ENCODE measurements at regions not wholly inside any gene's neighbourhood (a gene's known extent, or its start where the extent isn't known, plus 50 kb on each side); places are given as distances from the start of the nearest gene placed in this dataset.
"Not testable (repeated sequence)": the region's sequence is repeated elsewhere in the genome, so short reads cannot be mapped to it uniquely, and the experiment has no call there.

DNA sequence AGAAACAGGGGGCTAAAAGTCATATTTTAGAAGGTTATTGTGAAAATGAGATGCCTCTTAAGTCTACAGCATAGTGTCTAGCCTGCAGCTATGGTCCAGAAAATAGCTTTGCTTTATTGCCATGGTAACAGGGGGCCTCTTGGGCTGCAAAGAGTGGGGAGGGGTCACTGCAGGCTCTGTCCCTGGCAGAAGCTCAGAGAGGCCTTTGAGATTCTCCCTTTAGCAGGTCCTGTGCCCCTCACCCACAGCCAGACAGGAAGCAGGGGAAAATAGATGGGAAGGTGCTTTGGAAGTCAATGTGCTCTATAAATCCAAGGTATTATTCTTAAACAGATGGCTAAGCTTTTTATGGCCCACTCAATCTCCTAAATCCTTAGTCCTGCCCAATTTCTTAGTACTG is 1021.3 kb upstream of the GYPC start:
- no peak for DNase-seq (ENCODE audit: low spot score)

GRCh38 chr2:125638345-125638744 is 1017.6 kb upstream of the GYPC start:
- no peak for DNase-seq (ENCODE audit: low spot score)

DNA sequence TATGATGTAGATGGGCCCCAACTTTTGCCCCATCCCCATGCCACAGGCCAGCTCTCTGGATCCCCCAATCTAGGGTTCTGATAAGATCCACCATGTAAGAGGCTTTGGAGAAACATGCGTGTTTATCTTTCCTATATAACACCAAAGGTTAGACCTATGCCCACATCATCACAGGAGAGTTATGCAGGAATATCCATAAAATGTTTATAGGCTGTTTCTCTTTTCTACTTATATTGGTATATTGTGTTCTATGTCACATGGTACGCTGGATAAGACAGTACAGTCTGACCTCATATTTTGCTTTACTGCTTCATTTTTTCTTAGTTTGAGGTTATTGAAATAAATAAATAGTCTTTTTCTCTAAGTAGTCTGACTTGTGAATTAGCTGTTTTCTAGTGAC is 1013.9 kb upstream of the GYPC start:
- DNase-seq (ENCODE audit: low spot score) = no peak

- no peak for DNase-seq (ENCODE audit: low spot score)
These were observed 1012.8 kb upstream of the GYPC start for GRCh38 chr2:125643128-125643527.

GRCh38 chr2:125643585-125643984 is 1012.4 kb upstream of the GYPC start:
- DNase-seq (ENCODE audit: low spot score) = no peak

DNA sequence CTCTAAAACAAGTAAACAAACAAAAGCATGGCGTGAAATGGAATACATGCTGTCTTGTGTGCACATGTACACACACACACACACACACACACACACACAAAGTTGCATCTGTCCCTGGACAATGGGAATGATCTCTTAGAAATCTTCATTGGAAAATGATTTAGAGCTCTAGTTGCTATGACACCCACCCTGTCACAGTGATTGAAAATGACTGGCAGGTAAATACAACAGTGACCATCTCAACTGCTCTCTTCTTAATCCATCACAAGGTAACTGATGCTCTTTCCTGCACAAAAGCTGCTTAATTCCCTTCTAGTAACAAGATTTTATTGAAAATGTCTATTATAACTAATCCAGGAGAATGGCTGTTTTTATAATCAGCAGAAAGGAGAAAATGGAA is 1011.7 kb upstream of the GYPC start:
- DNase-seq (ENCODE audit: low spot score) = no peak

GRCh38 chr2:125652280-125652679 is 1003.7 kb upstream of the GYPC start:
- no peak for DNase-seq (ENCODE audit: low spot score)

DNA sequence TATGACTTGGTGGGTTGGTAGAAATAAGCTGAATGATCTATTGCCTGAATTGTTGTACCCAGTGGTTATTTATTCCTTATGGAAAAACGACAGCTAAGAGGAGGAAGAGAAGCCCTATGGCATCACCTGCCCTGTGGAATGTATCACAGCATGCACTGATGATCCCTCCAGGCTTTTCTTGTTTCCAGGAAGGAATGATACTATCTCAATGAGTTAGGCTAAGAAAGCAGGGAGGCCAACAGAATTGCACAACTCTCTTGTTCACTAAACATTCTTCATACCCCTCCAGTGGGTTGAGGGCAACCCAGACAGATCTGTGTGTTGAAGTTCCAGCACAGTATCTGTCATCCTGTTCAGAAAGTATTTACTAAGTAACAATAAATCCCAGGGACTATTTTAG is 1001.7 kb upstream of the GYPC start:
- no peak for DNase-seq (ENCODE audit: low spot score)

DNA sequence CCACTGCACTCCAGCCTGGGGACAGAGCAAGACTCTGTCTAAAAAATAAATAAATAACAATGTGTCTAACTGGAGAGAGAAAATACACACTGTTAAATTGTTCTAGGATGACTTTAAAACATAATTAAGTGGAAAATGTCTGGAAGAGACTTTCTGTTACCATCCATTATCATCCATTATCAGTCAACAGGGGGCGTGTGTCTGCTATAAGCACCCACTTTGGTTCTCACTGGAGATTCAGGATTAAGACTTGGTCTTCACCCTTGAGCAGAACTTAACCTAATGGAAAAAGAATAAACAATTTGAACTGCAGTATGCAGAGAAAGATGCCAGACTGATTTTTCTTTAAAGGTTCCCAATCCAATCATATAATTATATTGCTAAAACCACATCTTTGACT is 999.8 kb upstream of the GYPC start:
- DNase-seq (ENCODE audit: low spot score) = no peak

DNA sequence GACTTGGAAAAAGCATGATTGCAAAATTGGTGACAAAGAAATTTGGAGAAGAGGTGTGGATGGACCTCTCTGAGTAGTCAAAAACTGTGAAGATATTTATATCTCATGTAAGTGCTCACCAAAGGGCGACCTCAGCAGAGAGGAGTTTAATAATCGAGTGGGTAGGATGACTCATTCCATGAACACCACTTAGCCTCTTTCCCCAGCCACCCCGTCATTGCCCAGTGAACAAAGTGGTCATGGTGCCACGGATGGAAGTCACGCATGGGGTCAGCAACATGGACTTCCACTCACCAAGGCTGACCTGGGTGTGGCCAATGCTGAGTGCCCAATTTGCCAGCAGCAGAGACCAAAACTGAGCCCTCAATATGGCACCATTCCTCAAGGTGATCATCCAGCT is 997.4 kb upstream of the GYPC start:
- DNase-seq (ENCODE audit: low spot score) = no peak

DNA sequence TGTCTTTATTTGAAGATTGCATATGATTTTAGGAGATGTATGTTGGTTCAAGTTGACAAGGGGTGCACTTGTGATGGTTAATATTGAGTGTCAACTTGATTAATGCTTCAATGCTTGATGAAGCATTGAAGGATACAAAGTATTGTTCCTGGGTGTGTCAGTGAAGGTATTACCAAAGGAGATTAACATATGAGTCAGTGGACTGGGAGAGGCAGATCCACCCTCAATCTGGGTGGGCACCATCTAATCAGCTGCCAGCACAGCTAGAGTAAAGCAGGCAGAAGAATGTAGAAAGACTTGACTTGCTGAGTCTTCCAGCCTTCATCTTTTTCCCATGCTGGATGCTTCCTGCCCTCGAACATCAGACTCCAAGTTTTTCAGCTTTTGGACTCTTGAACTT is 995.6 kb upstream of the GYPC start:
- not testable (repeated sequence) for DNase-seq (ENCODE audit: low spot score)

- DNase-seq (ENCODE audit: low spot score) = no peak
These were observed 988.3 kb upstream of the GYPC start for GRCh38 chr2:125667630-125668029.

DNA sequence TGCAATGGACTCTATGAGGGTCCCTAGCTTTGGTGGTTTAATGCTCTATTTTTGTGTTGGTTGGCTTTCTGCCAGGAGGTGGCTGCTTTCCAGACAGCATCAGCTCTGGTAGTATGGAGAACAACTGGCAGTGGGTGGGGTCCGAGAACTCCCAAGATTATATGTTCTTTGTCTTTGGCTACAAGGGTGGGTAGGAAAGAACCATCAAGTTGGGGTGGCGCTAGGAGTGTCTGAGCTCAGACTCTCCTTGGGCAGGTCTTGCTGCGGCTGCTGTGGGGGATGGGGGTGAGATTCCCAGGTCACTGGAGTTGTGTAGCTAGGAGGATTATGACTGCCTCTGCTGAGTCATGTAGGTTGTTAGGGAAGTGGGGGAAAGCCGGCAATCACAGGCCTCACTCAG is 976.1 kb upstream of the GYPC start:
- no peak for DNase-seq (ENCODE audit: low spot score)

- no peak for DNase-seq (ENCODE audit: low spot score)
These were observed 975.1 kb upstream of the GYPC start for GRCh38 chr2:125680809-125681208.

- no peak for DNase-seq (ENCODE audit: low spot score)
These were observed 974.4 kb upstream of the GYPC start for GRCh38 chr2:125681576-125681975.

DNA sequence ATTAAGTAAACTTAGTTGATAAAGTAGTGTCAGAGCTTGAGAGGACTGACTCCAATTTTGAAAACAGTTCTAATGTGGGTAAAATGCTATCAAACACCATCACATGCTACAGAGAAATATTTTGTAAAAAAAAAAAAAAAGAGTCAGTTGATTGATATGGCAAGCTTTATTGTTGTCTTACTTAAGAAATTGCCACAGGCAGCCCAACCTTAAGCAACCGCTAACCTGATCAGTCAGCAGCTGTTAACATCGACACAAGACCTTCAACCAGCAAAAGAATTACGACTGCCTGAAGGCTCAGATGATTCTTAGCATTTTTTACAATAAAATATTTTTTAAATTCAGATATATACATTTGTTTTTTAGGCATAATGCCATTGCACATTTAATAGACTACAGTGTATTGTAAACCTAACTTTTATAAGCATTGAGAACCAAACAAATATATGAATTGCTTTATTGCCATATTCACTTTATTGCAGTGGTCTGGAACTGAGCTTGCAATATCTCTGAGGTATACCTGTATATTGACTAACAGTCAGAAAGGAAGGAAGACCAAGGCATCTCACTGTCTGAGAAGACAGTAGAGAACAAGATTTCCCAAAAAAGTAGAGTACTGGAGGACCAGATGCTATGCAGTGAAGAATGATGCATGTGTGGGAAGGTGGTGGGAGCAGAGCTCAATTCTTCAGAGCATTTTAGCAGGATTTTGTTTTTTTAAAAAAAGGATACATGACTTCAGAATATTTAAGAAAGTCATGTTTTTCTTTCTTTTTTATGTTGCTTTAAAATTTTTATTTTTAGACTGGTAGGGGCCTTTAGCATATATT is 973.8 kb upstream of the GYPC start:
- DNase-seq (ENCODE audit: low spot score) = no peak

DNA sequence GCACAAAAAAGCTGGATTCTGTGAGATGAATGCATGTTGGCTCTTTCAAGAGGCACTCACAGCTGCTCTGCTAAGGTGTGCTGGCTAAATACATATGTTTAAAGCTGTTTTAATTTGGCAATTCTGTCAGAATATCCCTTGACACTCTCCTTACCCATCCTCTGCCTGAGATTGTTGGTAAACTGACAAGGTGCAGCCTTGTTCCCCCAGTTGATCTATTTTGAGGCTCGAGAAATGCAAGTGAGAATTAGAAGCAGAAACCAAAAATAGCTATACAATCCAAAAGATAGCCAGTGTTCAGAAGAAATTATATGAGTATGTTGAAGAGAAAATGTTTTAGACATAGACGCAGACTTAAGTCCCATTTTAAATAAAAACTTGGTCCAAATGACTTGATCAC is 971.7 kb upstream of the GYPC start:
- DNase-seq (ENCODE audit: low spot score) = no peak

GRCh38 chr2:125684932-125685331 is 971.0 kb upstream of the GYPC start:
- no peak for DNase-seq (ENCODE audit: low spot score)

GRCh38 chr2:125696560-125696959 is 959.4 kb upstream of the GYPC start:
- no peak for DNase-seq (ENCODE audit: low spot score)

GRCh38 chr2:125698280-125698679 is 957.7 kb upstream of the GYPC start:
- DNase-seq (ENCODE audit: low spot score) = no peak

DNA sequence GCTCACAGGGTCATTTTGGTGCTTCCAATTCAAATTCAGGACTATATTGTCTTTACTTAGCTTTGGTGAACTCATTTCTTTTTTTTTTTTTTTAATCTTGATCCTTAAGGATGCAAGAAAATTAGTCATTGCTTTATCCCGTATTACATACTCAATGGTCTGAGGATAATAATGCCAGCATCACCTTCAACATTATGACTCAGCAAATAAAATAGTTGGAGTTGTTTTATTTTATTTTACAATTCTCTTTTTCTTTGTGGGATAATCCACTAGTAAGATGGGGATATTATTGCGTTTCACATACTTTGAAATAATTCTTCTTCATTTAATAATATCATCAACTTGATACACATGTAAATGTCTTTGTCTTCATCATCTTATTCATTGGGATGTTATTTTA is 954.9 kb upstream of the GYPC start:
- no peak for DNase-seq (ENCODE audit: low spot score)

GRCh38 chr2:125707611-125708010 is 948.3 kb upstream of the GYPC start:
- DNase-seq (ENCODE audit: low spot score) = no peak

GRCh38 chr2:125710561-125710960 is 945.4 kb upstream of the GYPC start:
- DNase-seq (ENCODE audit: low spot score) = no peak

GRCh38 chr2:125711075-125711474 is 944.9 kb upstream of the GYPC start:
- DNase-seq (ENCODE audit: low spot score) = no peak

Data from HuH-7.5 (cell line).